K562 (cell line): ENCODE measurements at regions not wholly inside any gene's neighbourhood (a gene's known extent, or its start where the extent isn't known, plus 50 kb on each side); places are given as distances from the start of the nearest gene placed in this dataset.

Experiments
- ATAC-seq: fragments of 200-7000 bp; cut with Tn5 transposase; 3 replicates; pipeline ENCODE4 v1.9.1; 2020; ENCODE audit warnings: moderate library complexity
- BruUV-seq: library from RNA; stranded (reverse); fragments of 400-500 nt; replicated peaks from 2 replicates; lab custom pipeline; 2021; lab: Mats Ljungman, UMichigan
- CTCF ChIA-PET: fragments of 300-600 bp; formaldehyde crosslinking; extraction: SDS; loops from one replicate; lab custom pipeline; 2021; ENCODE audit warnings: low intra/inter-chr PET ratio; lab: Yijun Ruan, JAX
- POLR2A ChIA-PET: fragments of 300-600, 350-650 bp; sonication (Branson Sonifier 250); formaldehyde crosslinking; extraction: SDS; loops from one replicate; lab custom pipeline; 2021; ENCODE audit warnings: antibody characterized with exemption, inconsistent platforms; lab: Yijun Ruan, JAX
- DNase-seq, 4 experiments: peaks; one replicate each; pipeline versions ENCODE4 v3.0.0 to v3.0.0-alpha.2; 2011 to 2018; ENCODE audit warnings: low spot score in 3 of 4, mixed read lengths in 3 of 4; ENCODE audit errors: extremely low read depth in 1 of 4
- FAIRE-seq: peaks from 2 replicates; lab custom pipeline; 2011; peaks lifted over from hg19 to GRCh38; lab: Jason Lieb, UNC
- H2AFZ ChIP-seq: 2 replicates; pipeline ENCODE4 v1.6.0; 2011; ENCODE audit warnings: low read depth, low read length, control low read depth, inconsistent platforms
- H3K27ac ChIP-seq: fragments of 200-600 bp; 3 replicates; pipeline ENCODE4 v1.8.0; 2011; ENCODE audit warnings: low read depth, mild to moderate bottlenecking, control low read depth, inconsistent platforms, low read length, moderate library complexity, mixed read lengths; ENCODE audit errors: extremely low read depth
- H3K27me3 ChIP-seq, 2 experiments: fragments of 300-600 bp in 1 of 2; 2 replicates in 1 of 2; 3 replicates in 1 of 2; pipeline versions ENCODE4 v1.6.0 to v1.8.0; 2011; ENCODE audit warnings: inconsistent platforms in 2 of 2, low read length in 2 of 2, mild to moderate bottlenecking in 1 of 2, mixed read lengths in 1 of 2, moderate library complexity in 1 of 2; ENCODE audit not compliant: control insufficient read depth in 2 of 2, insufficient read depth in 2 of 2
- H3K36me3 ChIP-seq: fragments of 300-600 bp; 3 replicates; pipeline ENCODE4 v1.8.0; 2011; ENCODE audit warnings: mild to moderate bottlenecking, low read length, inconsistent platforms; ENCODE audit not compliant: control insufficient read depth, insufficient read depth
- H3K4me1 ChIP-seq, 2 experiments: fragments of 200-600 bp in 1 of 2; replicated peaks in 1 of 2; 2 replicates in 1 of 2; 3 replicates in 1 of 2; pipeline versions ENCODE4 v1.5.1 to v1.8.0; 2011; ENCODE audit warnings: inconsistent platforms in 2 of 2, low read length in 2 of 2, mild to moderate bottlenecking in 1 of 2, mixed read lengths in 1 of 2, moderate library complexity in 1 of 2; ENCODE audit not compliant: control insufficient read depth in 2 of 2, insufficient read depth in 2 of 2
- H3K4me2 ChIP-seq: 2 replicates; pipeline ENCODE4 v1.6.1; 2011; ENCODE audit warnings: low read length, control low read depth, inconsistent platforms, mixed read lengths; ENCODE audit not compliant: insufficient read depth
- H3K4me3 ChIP-seq: fragments of 200-600 bp; sonication (generic), shearing (Covaris generic); 2 replicates; pipeline ENCODE4 v1.5.1; 2016; ENCODE audit warnings: control low read depth, inconsistent platforms
- H3K79me2 ChIP-seq: fragments of 200-600 bp; 3 replicates; pipeline ENCODE4 v1.8.0; 2011; ENCODE audit warnings: low read length, inconsistent platforms; ENCODE audit not compliant: control insufficient read depth, insufficient read depth
- H3K9ac ChIP-seq, 2 experiments: 2 replicates each; pipeline versions ENCODE4 v1.6.0 to v1.6.1; 2011; ENCODE audit warnings: low read depth in 2 of 2, low read length in 2 of 2, control low read depth in 1 of 2, inconsistent platforms in 1 of 2, mild to moderate bottlenecking in 1 of 2, mixed read lengths in 1 of 2; ENCODE audit not compliant: insufficient read depth in 1 of 2
- H3K9me1 ChIP-seq: one replicate; pipeline ENCODE4 v1.6.0; 2011; ENCODE audit warnings: inconsistent platforms, mild to moderate bottlenecking, low read length, moderate library complexity; ENCODE audit not compliant: control insufficient read depth, insufficient read depth
- H3K9me3 ChIP-seq: replicated peaks from 2 replicates; pipeline ENCODE4 v1.5.1; 2011; ENCODE audit warnings: low read depth, low read length, inconsistent platforms; ENCODE audit not compliant: control insufficient read depth, insufficient read depth
- H4K20me1 ChIP-seq: replicated peaks from 2 replicates; pipeline ENCODE4 v1.6.1; 2011; ENCODE audit warnings: low read length, inconsistent platforms, mixed read lengths; ENCODE audit not compliant: control insufficient read depth, insufficient read depth
- IFI16 ChIP-seq: fragments of 250-450 bp; sonication (Bioruptor Pico); IDR thresholded peaks from 2 replicates; pipeline ENCODE4 v2.1.2; 2022; ENCODE audit warnings: mild to moderate bottlenecking, inconsistent platforms
- JUND ChIP-seq, 2 experiments: IDR thresholded peaks; 2 replicates in 1 of 2; 3 replicates in 1 of 2; pipeline ENCODE4 v1.6.1; 2011; ENCODE audit warnings: borderline replicate concordance in 2 of 2, low read depth in 2 of 2, low read length in 2 of 2, improper control_type of control experiment in 1 of 2, missing biosample characterization in 1 of 2, missing genetic modification characterization in 1 of 2, missing genetic modification reagents in 1 of 2
- NELFE ChIP-seq: IDR thresholded peaks from 2 replicates; pipeline ENCODE4 v1.6.1; 2011; ENCODE audit warnings: mild to moderate bottlenecking; ENCODE audit not compliant: insufficient read depth, insufficient read length
- NR0B1 ChIP-seq: fragments of 450-650 bp; IDR thresholded peaks from one replicate; pipeline ENCODE4 v1.6.1; 2018; ENCODE audit warnings: mild to moderate bottlenecking, moderate library complexity; ENCODE audit not compliant: partially characterized antibody
- TCF7L2 ChIP-seq: fragments of 150-350 bp; IDR thresholded peaks from 2 replicates; pipeline ENCODE4 v1.6.1; 2016; ENCODE audit warnings: low read depth, mild to moderate bottlenecking, low read length, moderate library complexity
- YY1 ChIP-seq, 3 experiments: IDR thresholded peaks; 2 replicates each; pipeline ENCODE4 v1.6.1; 2011; ENCODE audit warnings: low read length in 2 of 3, mild to moderate bottlenecking in 2 of 3, moderate library complexity in 2 of 3, borderline replicate concordance in 1 of 3, control low read depth in 1 of 3, low read depth in 1 of 3; ENCODE audit not compliant: insufficient read depth in 3 of 3, insufficient replicate concordance in 2 of 3, control insufficient read depth in 1 of 3, insufficient read length in 1 of 3; ENCODE audit errors: extremely low read depth in 1 of 3
- ZC3H4 ChIP-seq: sonication (generic); formaldehyde crosslinking; IDR thresholded peaks from 2 replicates; pipeline ENCODE4 v1.9.0; 2021; ENCODE audit warnings: missing genetic modification reagents, borderline replicate concordance
- ZNF830 ChIP-seq: fragments of 250-450 bp; sonication (Bioruptor Pico); IDR thresholded peaks from 2 replicates; pipeline ENCODE4 v1.5.0; 2021; ENCODE audit warnings: mild to moderate bottlenecking
- WGBS: fragments of 100-300 bp; shearing (Covaris generic); methylation state at CpG from one replicate; pipeline ENCODE4 v1.1.6; 2016; ENCODE audit warnings: low coverage, mixed read lengths; ENCODE audit not compliant: insufficient coverage; ENCODE audit errors: missing lambda C conversion rate; 5-methylcytosine and 5-hydroxymethylcytosine counted together
- in situ Hi-C: fragments of 300-500 bp; cut with MboI; formaldehyde crosslinking; loops from 4 replicates; pipeline ENCODE4 v1.15.0; 2018; ENCODE audit warnings: inconsistent platforms, mixed read lengths
- intact Hi-C: fragments of 100-400 bp; cut with micrococcal nuclease; formaldehyde crosslinking; loops from 2 replicates; pipeline ENCODE4 v1.14.2; 2022

GRCh38 chrX:69371159-69371558, 133.0 kb upstream of the NALF2 start:
- Histone ChIP-seq H3K27ac (no peak overlapping the region), H2AFZ (no peak overlapping the region), H3K4me2 (no peak overlapping the region), H3K9ac (no peak overlapping the region), H3K9me3 (no peaks in the 10 kb centered on the region), H3K9me1 (no peaks in the 10 kb centered on the region), H3K4me3 (no peak overlapping the region), H4K20me1 (no peaks in the 10 kb centered on the region), H3K36me3 (no peaks in the 10 kb centered on the region), H3K4me1 (no peaks in the 10 kb centered on the region), H3K27me3 (no peaks in the 10 kb centered on the region), H3K79me2 (no peaks in the 10 kb centered on the region)
- in situ Hi-C loops (no loop called here), intact Hi-C loops (no loop called here)
- no peak for FAIRE-seq
- POLR2A ChIA-PET = interaction anchor here (1.0 to 1.5 kb wide), 2 partner anchors 11 to 16 kb away, joined by 3 to 5 read pairs; no protein-coding TSS in a partner anchor
- CTCF ChIA-PET = no interaction called here
- no peak for TF ChIP-seq ZNF830 (CRISPR knock-in tag)
- TF ChIP-seq YY1 (IDR thresholded peaks at IDR 0.05; ENCODE audit: borderline replicate concordance in 1 of 3, control insufficient read depth in 1 of 3, extremely low read depth in 1 of 3, insufficient read depth in 3 of 3, insufficient read length in 1 of 3, insufficient replicate concordance in 2 of 3, low read depth in 1 of 3, low read length in 2 of 3) = no peak
- no peak for TF ChIP-seq NELFE
- no peak for TF ChIP-seq TCF7L2
- TF ChIP-seq IFI16 = no peak
- TF ChIP-seq NR0B1 = no peak
- TF ChIP-seq ZC3H4 = no peak
- no peak for TF ChIP-seq JUND (IDR thresholded peaks at IDR 0.05; ENCODE audit: borderline replicate concordance, low read depth, low read length)
- TF ChIP-seq JUND (tag; IDR thresholded peaks at IDR 0.05; ENCODE audit: borderline replicate concordance, low read depth, low read length) = no peak
- DNase-seq = no peak
- no peak for ATAC-seq
- WGBS = 0% methylated on average over 1 of the region's 1 CpG
- no TSS peak for BruUV-seq
